Ishikawa (cell line): ENCODE measurements at regions not wholly inside any gene's neighbourhood (a gene's known extent, or its start where the extent isn't known, plus 50 kb on each side); places are given as distances from the start of the nearest gene placed in this dataset.

Source experiments
- CEBPB ChIP-seq: IDR thresholded peaks from 2 replicates; pipeline ENCODE4 v1.6.1; 2012
- CREB1 ChIP-seq: IDR thresholded peaks from 2 replicates; pipeline ENCODE4 v1.6.1; 2012; ENCODE audit warnings: low read depth
- EGR1 ChIP-seq: IDR thresholded peaks from 2 replicates; pipeline ENCODE4 v1.6.1; 2012
- EP300 ChIP-seq: IDR thresholded peaks from 2 replicates; pipeline ENCODE4 v1.6.1; 2012; ENCODE audit warnings: borderline replicate concordance
- FOXM1 ChIP-seq: IDR thresholded peaks from 2 replicates; pipeline ENCODE4 v1.6.1; 2012; ENCODE audit warnings: low read depth, borderline replicate concordance
- NFIC ChIP-seq: IDR thresholded peaks from 2 replicates; pipeline ENCODE4 v1.6.1; 2012
- RAD21 ChIP-seq: IDR thresholded peaks from 2 replicates; pipeline ENCODE4 v1.6.1; 2012; ENCODE audit warnings: low read depth
- TAF1 ChIP-seq: IDR thresholded peaks from 2 replicates; pipeline ENCODE4 v1.6.1; 2012; ENCODE audit warnings: low read depth, mild to moderate bottlenecking
- TCF12 ChIP-seq: IDR thresholded peaks from 2 replicates; pipeline ENCODE4 v1.6.1; 2012; ENCODE audit warnings: low read depth
- TEAD4 ChIP-seq: IDR thresholded peaks from 2 replicates; pipeline ENCODE4 v1.6.1; 2012
- YY1 ChIP-seq: IDR thresholded peaks from 2 replicates; pipeline ENCODE4 v1.6.1; 2012; ENCODE audit warnings: low read depth
- ZBTB7A ChIP-seq: IDR thresholded peaks from 2 replicates; pipeline ENCODE4 v1.6.1; 2012; ENCODE audit warnings: low read depth
- TF ChIP-seq, protein P1 (sequence below): IDR thresholded peaks from 2 replicates; pipeline ENCODE4 v1.6.1; 2012
- TF ChIP-seq, protein P2 (sequence below): IDR thresholded peaks from 2 replicates; pipeline ENCODE4 v1.6.1; 2012
- TF ChIP-seq, protein P3 (sequence below): IDR thresholded peaks from 2 replicates; pipeline ENCODE4 v1.6.1; 2012; ENCODE audit warnings: low read depth, mild to moderate bottlenecking

DNA sequence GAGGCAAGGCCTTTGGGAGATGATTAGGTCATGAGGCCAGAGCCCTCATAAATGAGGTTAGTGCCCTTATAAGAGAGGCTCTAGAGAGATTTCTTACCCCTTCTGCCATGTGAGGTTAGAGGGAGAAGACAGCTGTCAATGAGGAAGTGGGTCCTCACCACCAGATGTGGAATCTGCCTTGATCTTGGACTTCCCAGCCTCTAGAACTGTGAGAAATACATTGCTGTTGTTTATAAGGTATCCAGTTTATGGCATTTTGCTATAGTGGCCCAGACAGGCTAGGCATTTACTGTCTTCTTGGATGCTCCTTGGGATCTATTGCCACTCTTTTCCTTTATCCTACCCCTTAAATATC, 57.1 kb upstream of the CITED2 start:
- TF ChIP-seq TAF1 = no peak
- TF ChIP-seq FOXM1 = no peak
- TF ChIP-seq, protein P1, sequence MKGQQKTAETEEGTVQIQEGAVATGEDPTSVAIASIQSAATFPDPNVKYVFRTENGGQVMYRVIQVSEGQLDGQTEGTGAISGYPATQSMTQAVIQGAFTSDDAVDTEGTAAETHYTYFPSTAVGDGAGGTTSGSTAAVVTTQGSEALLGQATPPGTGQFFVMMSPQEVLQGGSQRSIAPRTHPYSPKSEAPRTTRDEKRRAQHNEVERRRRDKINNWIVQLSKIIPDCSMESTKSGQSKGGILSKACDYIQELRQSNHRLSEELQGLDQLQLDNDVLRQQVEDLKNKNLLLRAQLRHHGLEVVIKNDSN = no peak
- no peak for TF ChIP-seq YY1
- TF ChIP-seq, protein P2, sequence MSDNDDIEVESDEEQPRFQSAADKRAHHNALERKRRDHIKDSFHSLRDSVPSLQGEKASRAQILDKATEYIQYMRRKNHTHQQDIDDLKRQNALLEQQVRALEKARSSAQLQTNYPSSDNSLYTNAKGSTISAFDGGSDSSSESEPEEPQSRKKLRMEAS = no peak
- TF ChIP-seq, protein P3, sequence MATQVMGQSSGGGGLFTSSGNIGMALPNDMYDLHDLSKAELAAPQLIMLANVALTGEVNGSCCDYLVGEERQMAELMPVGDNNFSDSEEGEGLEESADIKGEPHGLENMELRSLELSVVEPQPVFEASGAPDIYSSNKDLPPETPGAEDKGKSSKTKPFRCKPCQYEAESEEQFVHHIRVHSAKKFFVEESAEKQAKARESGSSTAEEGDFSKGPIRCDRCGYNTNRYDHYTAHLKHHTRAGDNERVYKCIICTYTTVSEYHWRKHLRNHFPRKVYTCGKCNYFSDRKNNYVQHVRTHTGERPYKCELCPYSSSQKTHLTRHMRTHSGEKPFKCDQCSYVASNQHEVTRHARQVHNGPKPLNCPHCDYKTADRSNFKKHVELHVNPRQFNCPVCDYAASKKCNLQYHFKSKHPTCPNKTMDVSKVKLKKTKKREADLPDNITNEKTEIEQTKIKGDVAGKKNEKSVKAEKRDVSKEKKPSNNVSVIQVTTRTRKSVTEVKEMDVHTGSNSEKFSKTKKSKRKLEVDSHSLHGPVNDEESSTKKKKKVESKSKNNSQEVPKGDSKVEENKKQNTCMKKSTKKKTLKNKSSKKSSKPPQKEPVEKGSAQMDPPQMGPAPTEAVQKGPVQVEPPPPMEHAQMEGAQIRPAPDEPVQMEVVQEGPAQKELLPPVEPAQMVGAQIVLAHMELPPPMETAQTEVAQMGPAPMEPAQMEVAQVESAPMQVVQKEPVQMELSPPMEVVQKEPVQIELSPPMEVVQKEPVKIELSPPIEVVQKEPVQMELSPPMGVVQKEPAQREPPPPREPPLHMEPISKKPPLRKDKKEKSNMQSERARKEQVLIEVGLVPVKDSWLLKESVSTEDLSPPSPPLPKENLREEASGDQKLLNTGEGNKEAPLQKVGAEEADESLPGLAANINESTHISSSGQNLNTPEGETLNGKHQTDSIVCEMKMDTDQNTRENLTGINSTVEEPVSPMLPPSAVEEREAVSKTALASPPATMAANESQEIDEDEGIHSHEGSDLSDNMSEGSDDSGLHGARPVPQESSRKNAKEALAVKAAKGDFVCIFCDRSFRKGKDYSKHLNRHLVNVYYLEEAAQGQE = no peak
- no peak for TF ChIP-seq CREB1

DNA sequence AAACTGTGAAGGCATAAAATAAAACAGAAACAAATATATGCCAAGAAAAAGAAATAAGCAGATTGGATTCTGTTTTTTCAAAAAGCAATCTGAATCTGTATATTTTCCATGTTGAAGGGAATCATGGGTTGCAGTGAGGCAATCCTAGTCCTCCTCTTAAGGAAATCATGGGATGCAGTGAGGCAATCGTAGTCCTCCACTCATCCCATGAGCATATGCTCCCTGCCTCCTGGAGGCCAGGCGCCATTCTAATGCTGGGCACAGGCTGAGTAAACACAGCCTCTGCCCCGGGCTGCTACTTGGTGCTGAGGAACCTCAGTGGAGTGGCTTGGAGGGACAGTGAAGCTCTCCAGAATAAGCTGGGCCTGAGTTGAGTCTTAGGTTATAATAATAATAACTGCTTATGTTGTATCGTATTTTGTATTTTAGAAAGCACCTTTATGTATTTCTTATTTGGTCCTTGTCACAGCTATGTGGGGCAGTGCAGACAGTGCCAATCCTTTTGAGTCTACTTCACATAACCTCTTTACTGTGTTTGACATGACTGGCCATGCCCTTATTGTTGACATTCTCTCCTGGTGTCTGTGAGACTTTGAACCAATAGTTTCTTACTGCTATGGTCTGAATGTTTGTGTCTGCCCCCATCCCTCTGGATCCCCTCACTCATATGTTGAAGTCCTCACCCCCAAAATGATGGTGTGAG, 56.6 kb upstream of the CITED2 start:
- no peak for TF ChIP-seq YY1
- no peak for TF ChIP-seq RAD21
- TF ChIP-seq, protein P1 = no peak
- TF ChIP-seq CREB1 = no peak
- TF ChIP-seq TCF12 = no peak
- TF ChIP-seq NFIC = no peak

DNA sequence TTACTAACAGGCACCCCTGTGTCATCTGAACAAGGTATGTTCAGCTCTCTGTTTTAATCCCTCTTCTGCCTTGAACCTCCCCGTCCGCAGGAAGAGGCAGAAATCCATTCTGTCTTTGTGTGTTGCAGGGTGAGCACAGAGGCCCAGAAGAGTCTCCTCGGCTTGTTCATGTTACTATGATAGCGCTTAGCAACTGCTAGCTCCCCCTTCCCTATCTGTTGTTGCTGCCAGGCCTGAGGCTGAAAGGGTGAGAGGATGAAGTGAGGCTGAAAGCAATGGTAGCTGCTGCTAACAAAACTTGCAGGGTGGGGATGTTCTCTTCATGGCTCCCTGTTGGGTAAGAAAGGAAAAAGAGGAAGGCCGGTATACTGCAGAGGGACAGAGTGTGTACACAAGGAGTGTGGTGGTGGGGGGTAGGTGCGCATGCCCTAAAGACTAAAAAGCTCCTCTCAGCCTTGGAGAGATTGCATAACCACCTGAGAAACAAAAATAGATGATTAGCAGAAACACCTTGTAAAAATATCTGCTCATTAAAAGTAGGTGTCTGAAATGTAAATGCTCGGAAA, 55.2 kb upstream of the CITED2 start:
- TF ChIP-seq TCF12 (no peak), FOXM1 (no peak), TAF1 (no peak), EP300 (no peak), NFIC (no peak)

DNA sequence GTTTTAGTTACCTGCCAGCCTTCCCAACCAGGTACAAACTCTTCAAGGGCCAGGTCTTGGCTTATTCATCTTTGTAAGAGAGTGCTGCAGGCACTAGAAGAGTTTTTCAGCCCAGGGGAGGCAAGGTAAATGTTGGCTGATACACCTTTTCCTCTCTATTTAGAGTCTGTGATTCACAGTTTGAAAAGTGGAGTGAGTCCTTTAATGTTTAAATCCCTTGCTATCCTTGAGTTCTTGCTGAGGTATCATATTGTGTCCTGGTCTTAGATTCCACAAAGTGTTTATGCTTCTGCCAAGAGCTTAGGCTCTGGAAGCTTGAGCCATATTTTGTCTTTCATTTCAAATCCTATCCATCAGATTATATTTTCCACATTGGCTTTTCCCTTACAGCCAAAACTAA, 52.8 kb upstream of the CITED2 start:
- TF ChIP-seq YY1 = no peak
- no peak for TF ChIP-seq TAF1
- no peak for TF ChIP-seq TCF12
- no peak for TF ChIP-seq RAD21
- no peak for TF ChIP-seq NFIC
- no peak for TF ChIP-seq TEAD4
- no peak for TF ChIP-seq EP300
- TF ChIP-seq, protein P1 = no peak
- TF ChIP-seq ZBTB7A = no peak
- TF ChIP-seq, protein P3 = no peak
- TF ChIP-seq FOXM1 = no peak
- TF ChIP-seq EGR1 = no peak
- TF ChIP-seq CEBPB = no peak
- no peak for TF ChIP-seq CREB1

DNA sequence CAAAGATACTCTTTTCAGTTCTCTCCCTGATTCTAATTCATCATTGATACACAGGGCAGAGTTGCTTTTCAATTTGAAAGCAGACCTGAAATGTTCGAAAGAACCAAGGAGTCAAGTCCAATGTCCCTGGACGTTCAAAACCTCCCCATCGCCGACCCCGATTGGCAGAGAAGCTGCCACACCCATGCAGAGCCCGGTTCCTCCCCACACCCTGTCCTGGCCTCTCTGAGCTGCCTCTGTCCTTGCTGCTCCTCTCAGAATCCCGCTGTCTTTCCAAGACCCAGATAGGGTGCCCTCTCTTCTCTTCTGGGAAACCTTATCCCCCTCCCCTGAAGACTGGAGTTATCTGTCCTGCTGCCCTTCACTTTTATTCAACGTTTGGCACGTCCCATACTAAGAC, 52.3 kb upstream of the CITED2 start:
- no peak for TF ChIP-seq YY1
- TF ChIP-seq RAD21 = no peak
- no peak for TF ChIP-seq ZBTB7A
- TF ChIP-seq FOXM1 = no peak
- TF ChIP-seq EGR1 = no peak
- no peak for TF ChIP-seq EP300
- TF ChIP-seq, protein P2 = no peak
- TF ChIP-seq, protein P3 = no peak
- no peak for TF ChIP-seq TCF12
- TF ChIP-seq CREB1 = no peak
- TF ChIP-seq, protein P1 = no peak
- TF ChIP-seq TAF1 = no peak
- TF ChIP-seq NFIC = no peak
- TF ChIP-seq TEAD4 = no peak
- TF ChIP-seq CEBPB = no peak
